ENCODE measurements at regions not wholly inside any gene's neighbourhood (a gene's known extent, or its start where the extent isn't known, plus 50 kb on each side); places are given as distances from the start of the nearest gene placed in this dataset.

DNA sequence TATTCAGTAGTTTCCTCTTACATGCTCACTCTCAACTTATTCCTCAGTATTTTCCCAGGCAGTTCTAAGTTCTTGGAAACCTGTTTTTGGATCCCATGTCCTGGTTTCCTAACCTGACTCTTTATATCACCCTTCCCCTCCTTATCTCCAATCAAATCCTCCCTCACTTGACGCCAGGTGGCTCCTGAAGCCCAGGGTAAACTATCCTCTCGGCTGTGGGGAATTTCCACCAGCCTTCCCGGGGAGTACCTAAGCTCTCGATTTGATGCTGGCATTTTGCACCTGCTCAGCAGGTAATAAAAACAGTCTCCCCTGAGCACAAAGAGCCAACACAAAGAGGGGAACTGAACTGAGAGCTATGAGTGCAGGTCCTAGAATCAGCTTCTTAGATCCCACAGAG lies 538.0 kb downstream of the SLC4A3 start:
- H3K9ac ChIP-seq (ENCODE audit: low read length) = no peak overlapping the region
- H3F3A ChIP-seq (ENCODE audit: insufficient read depth, low read length, poor library complexity, severe bottlenecking) = no peaks in the 10 kb centered on the region
- no peak for TF ChIP-seq MXI1 (conservative IDR thresholded peaks at IDR 0.05; ENCODE audit: poor library complexity, severe bottlenecking)
- no peaks in the 10 kb centered on the region for H3K27me3 ChIP-seq (ENCODE audit: insufficient read depth, low read depth, low read length)
- no peak overlapping the region for H3K4me3 ChIP-seq (ENCODE audit: low read length)
- H2AFZ ChIP-seq (ENCODE audit: low read depth, low read length) = no peak overlapping the region
- H3K79me2 ChIP-seq (replicated peaks; ENCODE audit: insufficient read depth, low read length) = no peaks in the 10 kb centered on the region
- H3K36me3 ChIP-seq (ENCODE audit: insufficient read depth, low read length) = no peaks in the 10 kb centered on the region
- no peaks in the 10 kb centered on the region for H4K20me1 ChIP-seq (ENCODE audit: insufficient read depth)
- H3K27ac ChIP-seq (ENCODE audit: low read length) = no peak overlapping the region
- no peaks in the 10 kb centered on the region for H3K9me3 ChIP-seq (ENCODE audit: low read length)
- H3K9me2 ChIP-seq (ENCODE audit: insufficient read depth, low read length) = no peaks in the 10 kb centered on the region
- no peak overlapping the region for H3K4me2 ChIP-seq (ENCODE audit: low read length)

DNA sequence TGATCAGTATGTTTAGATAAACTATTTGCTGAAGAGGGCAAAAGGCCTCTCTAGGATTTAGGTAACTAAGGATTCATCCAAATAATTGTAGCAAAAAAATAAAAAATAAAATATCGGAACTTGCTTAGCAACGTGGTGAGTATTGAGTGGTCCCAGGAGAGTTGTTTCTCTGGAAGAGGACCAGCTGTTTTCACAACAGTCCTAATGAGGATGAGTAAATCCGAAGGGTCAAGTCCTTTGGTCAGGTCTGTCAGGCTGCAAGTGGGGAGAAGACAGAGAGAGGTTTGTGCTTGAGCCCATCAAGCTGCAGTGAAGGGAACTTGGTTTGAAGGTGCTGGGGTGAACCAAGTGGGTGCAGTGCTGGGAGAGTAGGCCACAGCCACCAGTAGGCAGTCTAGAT lies 539.2 kb downstream of the SLC4A3 start:
- TF ChIP-seq TAF1 (IDR thresholded peaks at IDR 0.05; ENCODE audit: low read depth) (no peak), POLR2AphosphoS5 (IDR thresholded peaks at IDR 0.05) (no peak), SMC3 (conservative IDR thresholded peaks at IDR 0.05; ENCODE audit: poor library complexity) (no peak), MXI1 (conservative IDR thresholded peaks at IDR 0.05; ENCODE audit: poor library complexity, severe bottlenecking) (no peak), RAD21 (conservative IDR thresholded peaks at IDR 0.05) (no peak), EZH2 (IDR thresholded peaks at IDR 0.05; ENCODE audit: borderline replicate concordance, insufficient read depth, low read length, poor library complexity, severe bottlenecking) (no peak), EP300 (conservative IDR thresholded peaks at IDR 0.05; ENCODE audit: poor library complexity, severe bottlenecking) (no peak)
- TF ChIP-seq, protein P1, sequence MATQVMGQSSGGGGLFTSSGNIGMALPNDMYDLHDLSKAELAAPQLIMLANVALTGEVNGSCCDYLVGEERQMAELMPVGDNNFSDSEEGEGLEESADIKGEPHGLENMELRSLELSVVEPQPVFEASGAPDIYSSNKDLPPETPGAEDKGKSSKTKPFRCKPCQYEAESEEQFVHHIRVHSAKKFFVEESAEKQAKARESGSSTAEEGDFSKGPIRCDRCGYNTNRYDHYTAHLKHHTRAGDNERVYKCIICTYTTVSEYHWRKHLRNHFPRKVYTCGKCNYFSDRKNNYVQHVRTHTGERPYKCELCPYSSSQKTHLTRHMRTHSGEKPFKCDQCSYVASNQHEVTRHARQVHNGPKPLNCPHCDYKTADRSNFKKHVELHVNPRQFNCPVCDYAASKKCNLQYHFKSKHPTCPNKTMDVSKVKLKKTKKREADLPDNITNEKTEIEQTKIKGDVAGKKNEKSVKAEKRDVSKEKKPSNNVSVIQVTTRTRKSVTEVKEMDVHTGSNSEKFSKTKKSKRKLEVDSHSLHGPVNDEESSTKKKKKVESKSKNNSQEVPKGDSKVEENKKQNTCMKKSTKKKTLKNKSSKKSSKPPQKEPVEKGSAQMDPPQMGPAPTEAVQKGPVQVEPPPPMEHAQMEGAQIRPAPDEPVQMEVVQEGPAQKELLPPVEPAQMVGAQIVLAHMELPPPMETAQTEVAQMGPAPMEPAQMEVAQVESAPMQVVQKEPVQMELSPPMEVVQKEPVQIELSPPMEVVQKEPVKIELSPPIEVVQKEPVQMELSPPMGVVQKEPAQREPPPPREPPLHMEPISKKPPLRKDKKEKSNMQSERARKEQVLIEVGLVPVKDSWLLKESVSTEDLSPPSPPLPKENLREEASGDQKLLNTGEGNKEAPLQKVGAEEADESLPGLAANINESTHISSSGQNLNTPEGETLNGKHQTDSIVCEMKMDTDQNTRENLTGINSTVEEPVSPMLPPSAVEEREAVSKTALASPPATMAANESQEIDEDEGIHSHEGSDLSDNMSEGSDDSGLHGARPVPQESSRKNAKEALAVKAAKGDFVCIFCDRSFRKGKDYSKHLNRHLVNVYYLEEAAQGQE (IDR thresholded peaks at IDR 0.05; ENCODE audit: borderline replicate concordance) = no peak
- Histone ChIP-seq H3K4me2 (ENCODE audit: low read length) (no peak overlapping the region), H3K9me3 (ENCODE audit: low read length) (no peaks in the 10 kb centered on the region), H3K36me3 (ENCODE audit: insufficient read depth, low read length) (no peaks in the 10 kb centered on the region), H3F3A (ENCODE audit: insufficient read depth, low read length, poor library complexity, severe bottlenecking) (no peaks in the 10 kb centered on the region), H3K27ac (ENCODE audit: low read length) (no peak overlapping the region), H3K9me2 (ENCODE audit: insufficient read depth, low read length) (no peaks in the 10 kb centered on the region), H3K9ac (ENCODE audit: low read length) (no peak overlapping the region), H2AFZ (ENCODE audit: low read depth, low read length) (no peak overlapping the region), H3K4me3 (ENCODE audit: low read length) (no peak overlapping the region), H3K27me3 (ENCODE audit: insufficient read depth, low read depth, low read length) (no peaks in the 10 kb centered on the region), H4K20me1 (ENCODE audit: insufficient read depth) (no peaks in the 10 kb centered on the region), H3K79me2 (replicated peaks; ENCODE audit: insufficient read depth, low read length) (no peaks in the 10 kb centered on the region)

- H3K9me3 ChIP-seq (ENCODE audit: low read length) = no peaks in the 10 kb centered on the region
- no peaks in the 10 kb centered on the region for H3K27me3 ChIP-seq (ENCODE audit: insufficient read depth, low read depth, low read length)
- no peak overlapping the region for H3K4me3 ChIP-seq (ENCODE audit: low read length)
- H2AFZ ChIP-seq (ENCODE audit: low read depth, low read length) = no peak overlapping the region
- no peak for TF ChIP-seq RAD21 (conservative IDR thresholded peaks at IDR 0.05)
- TF ChIP-seq POLR2AphosphoS5 (IDR thresholded peaks at IDR 0.05) = no peak
- TF ChIP-seq EP300 (conservative IDR thresholded peaks at IDR 0.05; ENCODE audit: poor library complexity, severe bottlenecking) = no peak
- TF ChIP-seq MXI1 (conservative IDR thresholded peaks at IDR 0.05; ENCODE audit: poor library complexity, severe bottlenecking) = no peak
- TF ChIP-seq, protein P1 (IDR thresholded peaks at IDR 0.05; ENCODE audit: borderline replicate concordance) = no peak
- TF ChIP-seq CTCF (IDR thresholded peaks at IDR 0.05; ENCODE audit: poor library complexity, severe bottlenecking) = no peak
- TF ChIP-seq TAF1 (IDR thresholded peaks at IDR 0.05; ENCODE audit: low read depth) = no peak
- TF ChIP-seq EZH2 (IDR thresholded peaks at IDR 0.05; ENCODE audit: borderline replicate concordance, insufficient read depth, low read length, poor library complexity, severe bottlenecking) = no peak
- TF ChIP-seq SMC3 (conservative IDR thresholded peaks at IDR 0.05; ENCODE audit: poor library complexity) = no peak
- H3K9ac ChIP-seq (ENCODE audit: low read length) = no peak overlapping the region
- H3K27ac ChIP-seq (ENCODE audit: low read length) = no peak overlapping the region
- H3K36me3 ChIP-seq (ENCODE audit: insufficient read depth, low read length) = no peaks in the 10 kb centered on the region
- no peaks in the 10 kb centered on the region for H3K79me2 ChIP-seq (replicated peaks; ENCODE audit: insufficient read depth, low read length)
- H3F3A ChIP-seq (ENCODE audit: insufficient read depth, low read length, poor library complexity, severe bottlenecking) = no peaks in the 10 kb centered on the region
- H3K9me2 ChIP-seq (ENCODE audit: insufficient read depth, low read length) = no peaks in the 10 kb centered on the region
- H4K20me1 ChIP-seq (ENCODE audit: insufficient read depth) = no peaks in the 10 kb centered on the region
- H3K4me2 ChIP-seq (ENCODE audit: low read length) = no peak overlapping the region
Measured at GRCh38 chr2:220167956-220168355, 540.5 kb downstream of the SLC4A3 start.
